ENCODE measurements at regions not wholly inside any gene's neighbourhood (a gene's known extent, or its start where the extent isn't known, plus 50 kb on each side); places are given as distances from the start of the nearest gene placed in this dataset.

- Histone ChIP-seq H3K36me3 (ENCODE audit: insufficient read depth, low read length) (no peaks in the 10 kb centered on the region), H3F3A (ENCODE audit: low read depth) (no peaks in the 10 kb centered on the region), H3K27me3 (ENCODE audit: insufficient read depth, low read length, poor library complexity, severe bottlenecking) (no peaks in the 10 kb centered on the region), H3K9me3 (ENCODE audit: insufficient read depth, low read depth, low read length) (no peaks in the 10 kb centered on the region), H3K4me1 (ENCODE audit: insufficient read depth, low read length, poor library complexity, severe bottlenecking) (no peaks in the 10 kb centered on the region), H2AFZ (ENCODE audit: low read length) (no peak overlapping the region), H3K4me3 (ENCODE audit: low read length, poor library complexity, severe bottlenecking) (no peak overlapping the region), H3K9ac (ENCODE audit: low read depth, low read length, poor library complexity, severe bottlenecking) (no peak overlapping the region), H3K4me2 (ENCODE audit: low read depth, low read length, poor library complexity, severe bottlenecking) (no peak overlapping the region), H4K20me1 (ENCODE audit: insufficient read depth, low read length, poor library complexity, severe bottlenecking) (no peaks in the 10 kb centered on the region), H3K9me2 (replicated peaks; ENCODE audit: low read depth, low read length) (no peaks in the 10 kb centered on the region), H3K79me2 (ENCODE audit: insufficient read depth, low read length) (no peaks in the 10 kb centered on the region)
- TF ChIP-seq CTCF (conservative IDR thresholded peaks at IDR 0.05; ENCODE audit: low read length) (no peak), EZH2phosphoT487 (IDR thresholded peaks at IDR 0.05; ENCODE audit: borderline replicate concordance) (no peak)
These were observed 427.4 kb upstream of the NAALADL2 start for GRCh38 chr3:174431717-174432116.

- Histone ChIP-seq H3K79me2 (ENCODE audit: insufficient read depth, low read length) (no peaks in the 10 kb centered on the region), H3K36me3 (ENCODE audit: insufficient read depth, low read length) (no peaks in the 10 kb centered on the region), H3F3A (ENCODE audit: low read depth) (no peaks in the 10 kb centered on the region), H3K27me3 (ENCODE audit: insufficient read depth, low read length, poor library complexity, severe bottlenecking) (no peaks in the 10 kb centered on the region), H3K9ac (ENCODE audit: low read depth, low read length, poor library complexity, severe bottlenecking) (no peak overlapping the region), H4K20me1 (ENCODE audit: insufficient read depth, low read length, poor library complexity, severe bottlenecking) (no peaks in the 10 kb centered on the region), H2AFZ (ENCODE audit: low read length) (no peak overlapping the region), H3K9me2 (replicated peaks; ENCODE audit: low read depth, low read length) (no peaks in the 10 kb centered on the region), H3K4me3 (ENCODE audit: low read length, poor library complexity, severe bottlenecking) (no peak overlapping the region), H3K4me2 (ENCODE audit: low read depth, low read length, poor library complexity, severe bottlenecking) (no peak overlapping the region), H3K9me3 (ENCODE audit: insufficient read depth, low read depth, low read length) (no peaks in the 10 kb centered on the region), H3K4me1 (ENCODE audit: insufficient read depth, low read length, poor library complexity, severe bottlenecking) (peaks cover 8% of the 10 kb centered on the region)
- TF ChIP-seq EZH2phosphoT487 (IDR thresholded peaks at IDR 0.05; ENCODE audit: borderline replicate concordance) (no peak), CTCF (conservative IDR thresholded peaks at IDR 0.05; ENCODE audit: low read length) (no peak)
These were observed 422.8 kb upstream of the NAALADL2 start for GRCh38 chr3:174436367-174436766.

GRCh38 chr3:174438501-174439145, 420.5 kb upstream of the NAALADL2 start:
- H3K4me2 ChIP-seq (ENCODE audit: low read depth, low read length, poor library complexity, severe bottlenecking): no peak overlapping the region
- no peaks in the 10 kb centered on the region for H3K9me3 ChIP-seq (ENCODE audit: insufficient read depth, low read depth, low read length)
- no peaks in the 10 kb centered on the region for H3K9me2 ChIP-seq (replicated peaks; ENCODE audit: low read depth, low read length)
- no peaks in the 10 kb centered on the region for H3K36me3 ChIP-seq (ENCODE audit: insufficient read depth, low read length)
- H3K27me3 ChIP-seq (ENCODE audit: insufficient read depth, low read length, poor library complexity, severe bottlenecking): no peaks in the 10 kb centered on the region
- no peaks in the 10 kb centered on the region for H4K20me1 ChIP-seq (ENCODE audit: insufficient read depth, low read length, poor library complexity, severe bottlenecking)
- no peak for TF ChIP-seq CTCF (conservative IDR thresholded peaks at IDR 0.05; ENCODE audit: low read length)
- TF ChIP-seq EZH2phosphoT487 (IDR thresholded peaks at IDR 0.05; ENCODE audit: borderline replicate concordance): no peak
- peaks cover 8% of the 10 kb centered on the region for H3K4me1 ChIP-seq (ENCODE audit: insufficient read depth, low read length, poor library complexity, severe bottlenecking)
- H3K9ac ChIP-seq (ENCODE audit: low read depth, low read length, poor library complexity, severe bottlenecking): no peak overlapping the region
- H2AFZ ChIP-seq (ENCODE audit: low read length): no peak overlapping the region
- H3K4me3 ChIP-seq (ENCODE audit: low read length, poor library complexity, severe bottlenecking): no peak overlapping the region
- H3K79me2 ChIP-seq (ENCODE audit: insufficient read depth, low read length): no peaks in the 10 kb centered on the region
- no peaks in the 10 kb centered on the region for H3F3A ChIP-seq (ENCODE audit: low read depth)

Data from Loucy (cell line).